Inflammatory macrophage treated with lipopolysaccharide for 4 hours (primary cell): ENCODE measurements at regions not wholly inside any gene's neighbourhood (a gene's known extent, or its start where the extent isn't known, plus 50 kb on each side); places are given as distances from the start of the nearest gene placed in this dataset.
A peak's percentile ranks its signal among the peaks of the same experiment; 100 is the strongest.

ENCODE experiments used
- DNase-seq: peaks from one replicate; pipeline ENCODE4 v3.0.0-alpha.2; 2020

DNA sequence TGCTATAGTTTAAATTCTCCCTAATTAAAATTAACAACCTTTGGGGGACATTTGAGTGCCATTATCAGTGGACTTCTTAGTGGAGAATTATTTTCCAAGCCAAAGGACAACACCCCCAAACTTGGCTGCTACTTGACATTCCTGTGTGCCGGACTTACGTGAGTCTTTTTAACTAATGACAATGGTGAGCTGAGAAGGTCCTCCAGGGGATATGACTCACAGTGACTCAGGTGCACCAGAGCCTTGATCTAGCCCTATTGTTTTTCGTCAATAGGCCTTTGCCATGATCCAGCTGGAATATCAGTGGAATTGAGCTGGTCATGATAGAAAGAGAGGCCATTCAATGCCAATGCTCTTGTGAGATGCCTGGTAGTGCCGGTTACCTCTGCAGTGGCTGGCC lies 118.1 kb upstream of the CXCR4 start:
- no peak for DNase-seq

DNA sequence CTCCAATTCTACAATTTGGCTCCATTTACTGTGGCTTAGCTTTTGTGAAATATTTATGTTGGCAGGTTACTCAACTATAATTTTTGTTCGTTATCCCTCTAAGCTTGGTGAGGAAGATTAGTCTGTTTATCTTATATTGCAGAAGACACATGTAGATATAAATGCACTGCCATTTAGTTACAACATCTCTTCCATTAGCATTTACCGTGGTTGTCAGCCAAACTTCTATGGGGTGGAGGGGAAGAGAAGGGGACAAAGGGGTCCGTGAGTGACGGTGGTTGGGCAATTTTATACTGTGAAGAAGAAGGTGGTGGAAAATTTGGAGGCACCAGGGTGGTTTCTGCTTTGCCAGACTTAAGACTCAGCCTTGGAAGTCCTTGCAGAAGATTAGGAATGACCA lies 117.6 kb upstream of the CXCR4 start:
- DNase-seq = no peak

DNA sequence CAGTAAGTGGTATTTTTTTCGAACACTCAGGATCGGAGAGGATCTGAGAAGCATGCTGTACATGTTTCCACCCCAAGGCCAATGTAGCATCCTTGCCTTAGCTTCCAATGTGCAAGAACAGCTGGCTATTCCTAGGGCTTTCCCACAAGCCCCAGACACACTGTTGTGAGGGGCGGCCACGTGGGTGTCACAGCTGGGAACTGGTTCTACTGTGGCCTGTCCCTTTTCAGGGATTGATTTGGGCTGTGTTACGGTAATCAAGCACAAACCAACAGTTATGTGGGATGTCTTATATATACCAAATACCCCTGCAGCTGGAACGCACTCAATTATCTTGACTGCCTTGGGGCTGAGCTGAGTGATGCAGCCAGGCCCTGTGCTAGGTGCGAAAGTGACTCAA lies 116.3 kb upstream of the CXCR4 start:
- DNase-seq = no peak

DNA sequence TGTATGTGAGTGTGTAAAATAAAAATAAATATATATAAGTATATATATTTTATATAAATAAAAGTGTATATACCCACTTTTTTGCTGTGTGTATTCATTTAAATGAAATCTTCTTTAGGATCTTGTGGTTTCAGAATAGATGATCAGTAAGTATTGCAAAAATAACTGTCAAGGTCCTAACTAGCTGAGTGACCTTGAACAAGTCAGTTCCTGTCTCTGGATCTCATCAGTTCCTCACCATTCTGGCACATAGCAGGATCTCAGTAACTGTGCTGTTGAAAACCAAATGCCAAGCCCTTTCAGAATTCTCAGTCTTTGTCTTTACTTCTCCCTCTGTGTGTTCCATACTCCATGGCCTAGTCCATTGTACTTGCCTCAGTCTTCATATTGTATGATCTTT lies 115.3 kb upstream of the CXCR4 start:
- peak; percentile 46 for DNase-seq

DNA sequence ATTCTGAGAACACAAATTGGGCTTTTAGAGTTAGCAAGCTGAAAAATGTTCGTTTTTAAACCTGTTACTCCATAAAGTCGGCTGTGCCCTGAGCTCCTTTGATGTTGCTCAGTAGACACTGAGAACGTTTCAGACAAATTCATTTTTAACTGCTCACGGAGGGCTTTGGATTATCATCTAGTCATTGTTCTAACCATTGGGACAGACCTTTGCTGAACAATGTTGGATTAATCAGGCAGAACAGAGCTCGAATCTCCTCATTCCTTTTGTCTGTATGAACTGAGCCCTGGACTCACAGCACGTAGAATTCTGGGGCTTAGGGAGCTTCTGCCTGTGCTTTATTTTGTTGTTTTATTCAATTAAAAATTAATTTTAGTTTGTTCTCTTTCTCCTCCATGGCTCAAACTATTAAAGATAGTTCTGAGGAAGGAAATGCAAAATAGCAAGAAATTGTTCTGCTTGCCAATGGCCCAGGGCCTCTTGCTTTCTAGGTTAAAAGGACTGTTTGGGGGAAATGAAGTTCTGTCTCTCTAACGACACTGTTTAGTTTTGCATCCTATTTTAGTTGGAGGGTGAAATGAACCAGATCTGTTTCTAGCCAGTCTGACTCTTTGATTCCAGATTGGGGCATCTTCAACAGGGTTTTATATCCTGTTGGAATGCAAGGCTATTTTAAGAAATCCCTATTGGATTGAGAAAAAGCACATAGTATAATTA lies 114.7 kb upstream of the CXCR4 start:
- no peak for DNase-seq

DNA sequence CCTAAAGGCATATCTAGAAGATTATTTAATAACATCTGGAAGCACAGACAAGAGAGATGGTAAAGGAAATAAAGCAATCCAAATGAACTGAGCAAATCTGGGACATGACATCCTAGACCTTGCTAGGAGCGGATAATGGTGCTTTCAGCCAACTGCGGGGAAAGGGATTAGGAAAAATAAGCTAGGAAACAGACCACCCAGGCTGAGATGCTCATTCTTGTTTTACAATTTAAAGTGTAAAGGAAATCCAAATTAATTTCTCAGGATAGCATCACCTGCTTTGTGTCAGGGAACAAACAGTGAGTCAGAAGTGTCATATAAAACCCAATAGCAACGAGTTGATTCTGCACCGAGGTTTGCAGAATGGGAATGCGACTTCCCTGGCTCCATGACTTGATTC lies 112.5 kb upstream of the CXCR4 start:
- no peak for DNase-seq

DNA sequence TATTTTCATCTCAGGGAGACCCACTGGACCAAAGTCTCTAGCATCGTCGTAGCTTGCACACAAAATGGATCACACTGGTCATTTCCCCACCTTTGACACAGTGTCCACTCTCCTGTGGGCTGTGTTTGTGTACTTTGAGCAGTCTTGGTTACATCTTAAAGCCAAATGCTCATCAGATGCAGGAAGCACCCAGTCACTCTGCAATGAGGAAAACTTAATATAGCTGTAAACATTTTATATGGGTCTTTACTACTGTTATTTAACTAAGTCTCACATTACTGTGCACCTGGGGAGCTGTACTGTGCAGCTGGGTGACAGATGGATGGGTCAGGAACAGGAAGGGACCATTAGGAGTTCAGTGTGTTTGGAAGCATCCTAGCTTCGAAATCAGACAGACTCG lies 109.0 kb upstream of the CXCR4 start:
- no peak for DNase-seq

DNA sequence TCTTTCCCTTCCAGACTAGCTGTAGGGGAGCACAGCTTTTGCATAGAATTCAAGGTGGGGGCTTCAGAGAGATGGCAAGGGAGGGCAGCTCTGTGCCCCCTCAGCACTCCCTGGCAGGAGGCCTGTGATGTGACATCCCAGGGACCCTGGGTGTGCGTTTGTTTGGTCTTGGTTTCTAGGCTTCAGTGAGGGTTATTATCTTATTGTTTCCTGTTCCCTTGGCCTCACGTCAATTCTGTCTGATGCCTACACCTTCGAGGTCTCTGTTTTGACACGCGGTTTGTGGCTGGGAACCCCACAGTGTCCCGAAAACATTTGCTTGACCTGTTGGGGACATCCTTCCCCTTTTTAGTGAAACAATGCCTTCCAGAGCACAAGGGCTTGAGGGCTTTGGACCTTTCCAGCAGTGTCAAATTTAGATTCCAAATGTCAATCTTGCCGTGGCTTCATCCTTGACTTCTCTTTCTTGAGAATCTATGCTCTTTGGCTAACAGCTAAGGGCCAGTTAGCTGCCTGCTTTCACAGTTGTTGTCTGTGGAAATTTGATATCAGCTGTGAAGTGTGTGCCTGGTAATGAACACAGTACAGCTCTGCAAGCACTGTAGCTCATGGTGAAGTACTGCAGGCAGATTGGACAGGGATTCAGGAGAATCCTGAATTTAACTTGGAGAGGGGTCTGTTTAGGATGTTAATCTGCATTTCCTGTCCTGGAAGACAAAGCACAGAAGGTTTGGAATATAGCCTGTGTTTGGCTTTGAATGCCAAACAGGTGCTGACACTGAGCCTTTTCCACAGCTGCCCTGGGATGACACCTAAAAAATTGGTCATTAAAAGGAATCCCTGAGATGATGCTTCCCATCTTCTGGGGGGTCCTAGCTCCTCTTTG lies 108.2 kb upstream of the CXCR4 start:
- DNase-seq = no peak

DNA sequence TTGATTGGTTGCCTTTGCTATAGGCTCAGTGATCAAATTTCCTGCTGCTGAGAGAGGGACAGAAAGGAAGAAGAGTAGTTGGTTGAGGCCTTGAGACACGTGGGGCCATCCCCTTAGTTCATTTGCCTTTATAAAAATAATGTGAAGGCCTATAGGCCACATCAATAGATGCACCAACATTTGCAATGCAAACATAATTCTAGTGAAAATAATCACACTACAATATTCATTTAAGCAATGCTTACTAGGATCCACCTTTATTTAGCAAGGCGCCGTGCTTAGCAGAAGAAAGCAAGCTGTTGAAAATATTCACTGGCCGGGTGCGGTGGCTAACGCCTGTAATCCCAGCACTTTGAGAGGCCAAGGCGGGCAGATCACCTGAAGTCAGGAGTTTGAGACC lies 105.3 kb upstream of the CXCR4 start:
- no peak for DNase-seq

DNA sequence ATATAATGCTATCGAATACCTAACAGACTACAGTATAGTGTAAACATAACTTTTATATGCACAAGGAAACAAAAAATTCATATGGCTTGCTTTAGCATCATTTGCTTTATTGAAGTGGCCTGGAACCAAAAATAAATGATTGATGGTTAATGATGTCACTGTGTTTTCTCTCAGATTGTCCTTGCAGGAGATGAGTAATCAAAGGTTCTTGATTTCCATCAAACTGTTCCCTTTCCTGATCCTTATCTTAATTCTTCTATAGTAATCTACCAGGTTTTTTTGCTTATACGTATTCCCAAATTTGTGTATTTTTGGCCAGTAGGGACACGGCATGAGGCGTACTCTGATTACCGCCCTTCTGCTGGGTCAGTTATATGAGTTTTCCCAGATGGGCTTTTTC lies 104.9 kb upstream of the CXCR4 start:
- DNase-seq = no peak

DNA sequence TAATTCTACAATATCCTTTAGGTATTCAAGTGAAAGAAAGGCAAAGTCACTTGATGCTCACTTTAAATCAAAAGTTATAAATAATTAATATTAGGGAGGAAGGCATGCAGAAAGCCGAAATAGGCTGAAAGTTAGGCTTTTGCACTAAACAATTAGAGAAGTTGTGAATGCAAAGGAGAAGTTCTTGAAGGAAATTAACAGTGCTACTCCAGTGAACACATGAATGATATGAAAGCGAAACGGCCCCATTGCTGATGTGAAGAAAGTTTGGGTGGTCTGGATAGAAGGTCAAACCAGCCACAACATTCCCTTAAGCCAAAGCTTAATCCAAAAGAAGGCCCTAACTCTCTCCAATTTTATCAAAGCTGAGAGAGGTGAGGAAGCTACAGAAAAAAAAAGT lies 103.1 kb upstream of the CXCR4 start:
- peak; percentile 61 for DNase-seq

DNA sequence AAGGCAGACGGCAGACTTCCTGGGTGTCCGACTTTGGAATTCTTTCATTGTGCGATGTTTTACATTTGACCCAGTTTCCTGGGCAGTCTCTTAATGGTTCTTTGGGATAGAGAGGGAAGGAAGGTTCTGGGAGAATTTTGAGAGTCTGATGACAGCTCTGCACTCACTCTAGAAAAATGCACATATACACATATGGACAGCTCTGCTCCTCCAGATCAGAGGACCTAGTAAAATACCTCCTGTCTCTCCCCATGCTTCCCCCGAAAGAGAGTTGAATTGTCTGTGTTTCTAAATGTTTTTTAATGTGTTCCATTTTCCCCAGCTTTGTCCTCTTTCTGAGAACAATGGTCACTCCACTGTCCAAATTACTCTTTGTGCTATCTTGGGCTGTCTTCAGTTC lies 102.0 kb upstream of the CXCR4 start:
- no peak for DNase-seq

DNA sequence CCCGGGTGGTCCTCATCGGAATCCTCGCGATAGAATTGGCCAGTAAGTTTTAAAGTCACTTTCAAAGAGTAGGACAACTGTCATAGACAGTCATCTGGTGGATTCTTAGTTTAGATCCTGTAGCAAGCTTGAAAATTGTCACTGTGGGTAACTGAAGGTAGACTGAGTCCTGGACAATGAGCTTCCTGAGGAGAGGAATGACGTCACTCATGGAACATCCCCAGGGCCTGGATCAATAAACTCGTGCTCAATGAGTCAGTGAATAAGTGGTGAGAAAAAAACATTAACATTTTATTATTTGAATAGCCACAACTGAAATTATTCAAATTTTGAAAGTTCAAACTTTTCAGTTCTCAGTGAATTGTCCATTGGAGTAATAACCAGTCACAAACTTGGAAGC lies 101.4 kb upstream of the CXCR4 start:
- no peak for DNase-seq

DNA sequence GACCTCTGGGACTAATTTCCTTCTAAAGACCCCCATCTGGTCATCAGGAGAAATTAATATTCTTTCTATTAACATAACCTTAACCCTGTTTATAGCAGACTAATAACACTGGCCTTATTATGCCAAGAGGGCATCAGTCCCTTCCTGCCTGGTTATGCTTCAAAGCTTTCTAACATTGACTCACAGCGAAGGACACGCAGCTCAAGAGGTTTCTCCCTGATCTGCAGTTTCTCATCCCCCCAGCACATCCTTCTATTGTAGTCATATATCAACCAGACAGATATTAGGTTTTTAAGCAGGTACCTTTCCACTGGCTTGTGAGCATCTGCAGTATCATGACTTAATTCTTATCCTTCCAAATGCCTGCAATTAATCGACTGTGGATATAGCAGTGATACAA lies 100.0 kb upstream of the CXCR4 start:
- DNase-seq = no peak

DNA sequence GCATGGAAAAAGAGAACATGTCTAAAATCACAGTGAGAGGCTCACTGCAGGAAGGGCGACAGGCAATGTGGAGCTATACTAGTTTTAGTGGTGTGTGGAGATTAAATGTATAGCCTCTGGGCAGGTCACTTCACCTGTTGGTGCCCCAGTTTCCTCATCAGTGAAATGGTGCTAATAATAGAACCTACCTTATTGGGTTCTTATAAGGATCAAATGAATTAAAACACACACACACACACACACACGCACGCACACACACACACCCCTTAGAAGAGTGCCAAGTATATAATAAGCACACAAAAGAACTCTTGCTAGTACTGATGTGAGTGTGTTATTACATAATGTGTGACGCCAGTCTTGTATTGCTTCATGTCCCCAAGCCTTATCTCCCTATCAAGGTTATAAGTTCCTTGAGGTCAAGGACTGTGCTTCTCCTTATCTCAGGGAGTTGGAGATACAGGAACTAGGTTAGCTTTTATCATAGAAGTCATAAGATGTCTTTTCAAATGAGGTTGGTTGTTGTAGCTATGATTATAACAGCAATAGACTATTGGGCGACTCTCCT lies 98.0 kb upstream of the CXCR4 start:
- peak; percentile 38 for DNase-seq

DNA sequence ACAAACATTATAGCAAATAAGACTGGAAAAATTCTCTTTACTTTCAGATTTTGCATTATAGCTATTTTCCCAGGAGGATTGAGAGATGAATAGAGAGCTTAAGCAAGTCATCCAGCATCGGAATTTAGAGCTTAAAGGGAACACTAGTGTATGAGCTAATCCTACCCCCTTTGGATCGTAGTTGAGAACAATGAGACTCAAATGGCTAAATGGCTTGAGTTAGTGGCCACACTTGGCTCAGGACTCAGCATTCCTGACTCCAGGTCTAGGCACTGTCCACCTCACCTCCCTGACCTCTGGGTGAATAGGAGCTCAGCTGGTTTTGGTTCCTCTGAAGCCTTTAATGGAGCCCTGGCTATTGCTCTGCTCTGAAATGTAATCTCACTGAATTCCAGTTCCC lies 97.5 kb upstream of the CXCR4 start:
- no peak for DNase-seq

DNA sequence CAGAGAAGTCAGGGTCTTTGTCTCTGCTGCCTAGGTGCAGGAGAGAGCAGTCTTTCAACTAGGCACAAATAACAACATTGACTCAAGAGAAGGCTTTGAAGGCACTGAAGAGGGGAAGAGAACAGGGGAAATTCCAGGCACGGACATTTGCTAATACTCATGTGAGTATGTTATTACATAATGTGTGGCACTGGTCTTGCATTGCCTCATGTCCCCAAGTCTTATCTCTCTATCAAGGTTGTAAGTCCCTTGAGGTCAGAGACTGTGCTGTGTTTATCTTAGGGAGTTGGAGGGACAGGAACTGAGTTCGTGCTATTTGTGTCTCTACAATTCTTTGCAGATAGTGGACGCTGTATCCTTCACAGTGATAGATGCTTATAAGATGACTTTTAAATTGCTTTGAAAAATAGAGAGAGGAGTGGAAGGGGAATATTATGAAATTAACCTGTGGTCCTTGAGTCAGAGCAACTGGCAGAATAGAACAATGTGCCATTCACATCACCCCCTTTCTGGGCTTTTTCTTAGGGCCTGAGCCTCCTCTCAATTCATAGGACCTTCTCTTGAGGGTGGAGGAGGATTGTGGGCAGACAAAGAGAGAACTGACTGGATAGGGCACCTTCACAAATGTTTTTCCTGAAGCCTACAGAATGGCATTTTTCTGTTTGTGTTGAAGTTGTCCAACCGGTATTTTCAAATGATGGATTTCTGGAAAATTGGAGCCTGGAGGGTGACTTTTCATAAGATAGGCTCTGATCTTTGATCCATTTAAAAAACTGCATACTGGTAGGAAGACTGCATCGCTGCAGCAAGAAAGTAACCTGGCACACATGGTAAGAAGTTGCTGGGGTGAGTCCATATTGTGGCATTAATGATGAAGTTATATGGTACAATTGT lies 96.6 kb upstream of the CXCR4 start:
- DNase-seq = peak; percentile 93

DNA sequence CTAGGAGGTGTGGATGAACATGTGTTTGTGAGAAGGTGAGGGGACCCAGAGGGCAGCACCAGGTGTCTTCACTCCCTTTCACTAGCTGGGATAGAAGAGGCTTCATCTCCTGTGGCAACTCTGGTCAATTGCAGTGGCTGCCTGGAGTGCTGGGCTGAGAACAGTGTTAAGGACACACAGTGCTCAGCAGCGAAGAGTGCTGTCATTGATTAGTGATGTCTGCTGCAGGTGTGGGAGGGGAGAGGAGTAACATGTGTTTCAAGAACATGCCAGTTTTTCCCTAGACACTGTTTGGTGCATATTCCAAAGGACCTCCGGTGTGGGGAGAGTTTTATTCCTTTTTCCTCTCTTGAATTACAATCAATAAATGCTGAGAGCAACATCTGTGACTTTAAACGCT lies 95.9 kb upstream of the CXCR4 start:
- DNase-seq = no peak

DNA sequence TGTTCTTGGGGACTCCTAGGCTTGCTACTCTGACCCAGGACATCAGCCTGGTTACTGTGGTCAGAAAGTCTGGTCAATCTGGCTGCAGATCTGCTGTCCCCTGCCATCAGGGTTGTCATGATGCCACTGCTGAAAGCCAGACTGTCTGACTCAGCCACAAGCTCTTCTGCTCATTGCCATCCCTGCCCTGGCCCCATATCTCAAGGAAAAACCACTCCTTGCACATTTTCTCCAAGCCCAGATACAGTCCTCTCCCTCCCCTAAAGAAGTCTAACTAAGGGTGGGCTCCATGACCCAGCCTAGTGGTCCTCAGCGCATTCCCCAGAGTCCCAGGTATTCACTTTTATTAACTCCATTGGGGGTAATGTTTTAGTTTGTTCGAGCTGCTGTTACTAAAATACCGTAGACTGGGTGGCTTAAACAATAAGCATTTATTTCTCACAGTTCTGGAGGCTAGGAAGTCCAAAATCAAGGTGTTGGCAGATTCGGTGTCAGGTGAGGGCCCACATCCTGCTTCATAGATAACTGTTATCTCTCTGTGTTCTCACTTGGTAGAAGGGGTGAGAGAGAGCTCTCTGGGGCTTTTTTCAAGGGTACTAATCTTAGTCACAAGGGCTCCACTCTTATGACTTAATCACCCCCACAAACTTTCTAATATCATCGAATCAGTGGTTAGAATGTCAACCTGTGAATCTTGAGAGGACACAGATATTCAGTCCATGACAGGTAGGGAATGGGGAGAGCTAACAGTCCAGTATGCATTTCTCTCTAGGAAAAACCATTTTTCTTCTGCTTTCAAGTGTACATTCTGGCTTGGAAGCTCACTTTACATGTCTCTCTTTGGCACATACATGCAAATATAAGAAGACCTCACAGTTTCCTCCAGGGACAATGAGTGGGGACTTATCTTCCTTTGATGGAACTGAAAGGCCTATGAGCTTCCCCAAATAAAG lies 94.8 kb upstream of the CXCR4 start:
- DNase-seq = peak; percentile 37

DNA sequence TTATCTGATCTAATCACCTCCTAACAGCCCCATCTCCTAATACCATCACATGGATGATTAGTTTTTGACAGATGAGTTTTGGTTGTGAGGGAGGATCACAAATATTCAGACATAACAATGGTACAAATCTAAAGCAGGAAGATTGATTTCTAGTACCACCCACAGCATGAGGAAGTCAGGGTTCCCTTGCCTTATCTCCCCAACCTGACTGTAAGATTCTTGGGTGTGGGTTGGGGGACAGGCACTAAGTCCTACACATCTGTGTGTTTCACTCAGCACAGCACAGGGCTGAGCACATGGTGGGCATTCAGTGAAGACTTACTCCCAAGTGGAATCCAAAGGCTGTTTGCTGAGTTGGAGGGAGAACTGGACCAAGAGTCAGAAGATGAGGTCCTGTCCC lies 93.8 kb upstream of the CXCR4 start:
- no peak for DNase-seq

DNA sequence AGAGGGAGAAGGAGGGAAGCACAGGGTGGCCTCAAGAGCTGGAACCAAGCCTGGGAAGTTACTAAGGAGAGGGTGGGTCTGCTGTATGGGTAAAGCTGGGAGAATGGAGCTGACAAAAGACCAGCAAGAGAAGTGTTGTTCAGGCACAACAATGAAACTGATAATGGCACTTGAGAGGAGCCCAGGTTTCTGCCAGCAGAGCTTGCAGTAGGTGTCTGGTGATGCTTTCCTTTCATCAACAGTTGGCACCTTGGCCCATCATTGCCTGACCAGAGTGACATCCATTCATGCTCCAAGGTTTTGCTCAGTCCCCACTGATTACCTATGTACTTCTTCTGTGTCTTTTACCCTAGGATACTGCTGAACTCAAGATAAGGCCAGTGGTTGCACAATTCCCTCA lies 92.9 kb upstream of the CXCR4 start:
- DNase-seq = no peak

DNA sequence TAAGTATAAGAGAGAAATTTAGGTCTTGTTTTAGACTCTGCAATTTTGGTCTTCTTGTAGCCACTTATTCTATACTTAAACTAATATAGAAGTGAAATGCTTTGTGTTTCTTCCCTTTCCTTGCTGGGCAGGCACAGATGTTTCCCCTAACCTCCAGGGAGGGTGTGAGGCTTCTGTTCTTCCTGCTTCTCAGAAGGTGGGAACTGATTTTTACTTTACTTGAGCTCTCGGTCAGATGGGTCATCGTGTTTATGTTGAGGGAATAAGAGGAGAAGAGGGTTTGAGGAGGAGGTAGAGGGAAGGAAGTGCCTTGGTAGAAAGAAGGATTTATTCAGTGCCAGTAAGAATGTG lies 92.5 kb upstream of the CXCR4 start:
- DNase-seq = no peak
